GM21619 (cell line): ENCODE measurements at regions not wholly inside any gene's neighbourhood (a gene's known extent, or its start where the extent isn't known, plus 50 kb on each side); places are given as distances from the start of the nearest gene placed in this dataset.
"Not testable (repeated sequence)": the region's sequence is repeated elsewhere in the genome, so short reads cannot be mapped to it uniquely, and the experiment has no call there.

Experiments used
- ATAC-seq: cut with Tn5 transposase; IDR thresholded peaks from one replicate; pipeline ENCODE4 v1.9.1; 2021; ENCODE audit not compliant: unreplicated experiment

DNA sequence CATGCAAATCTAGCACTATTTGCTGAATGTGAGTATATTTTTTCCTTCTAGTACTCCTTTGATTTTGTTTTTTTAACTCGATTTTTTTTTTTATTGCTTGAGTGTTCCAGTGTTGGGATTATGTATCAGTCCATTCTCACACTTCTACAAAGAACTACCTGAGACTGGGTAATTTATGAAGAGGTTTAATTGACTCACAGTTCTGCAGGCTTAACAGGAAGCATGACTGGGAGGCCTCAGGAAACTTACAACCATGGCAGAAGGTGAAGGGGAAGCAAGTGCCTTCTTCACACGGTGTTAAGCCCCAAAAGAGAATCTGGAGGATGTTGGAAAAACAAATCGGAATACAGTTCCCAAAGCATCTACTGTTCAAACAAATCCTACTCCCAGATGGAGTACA, 69.1 kb downstream of the ZNF518B start:
- not testable (repeated sequence) for ATAC-seq

DNA sequence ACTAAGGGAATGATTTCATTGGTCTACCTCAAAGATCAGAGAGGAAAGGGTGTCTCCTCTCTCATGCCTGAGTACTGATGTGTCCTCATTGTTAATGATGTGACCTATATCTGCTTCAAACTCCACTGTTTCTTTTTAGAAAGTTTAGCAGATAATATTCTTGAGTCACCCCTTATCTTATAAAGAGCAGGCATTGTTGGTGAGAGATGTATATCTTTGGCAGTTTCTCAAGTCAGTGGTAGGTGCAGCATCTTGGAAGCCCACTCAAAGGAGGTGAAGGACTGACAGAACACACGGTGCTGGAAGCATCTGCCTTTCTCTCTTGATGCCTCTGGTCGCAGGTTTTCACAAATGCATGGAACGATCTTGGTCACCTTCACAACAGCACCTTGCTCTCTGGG, 71.2 kb downstream of the ZNF518B start:
- no peak for ATAC-seq

GRCh38 chr4:10384974-10385373, 72.3 kb downstream of the ZNF518B start:
- ATAC-seq = no peak

DNA sequence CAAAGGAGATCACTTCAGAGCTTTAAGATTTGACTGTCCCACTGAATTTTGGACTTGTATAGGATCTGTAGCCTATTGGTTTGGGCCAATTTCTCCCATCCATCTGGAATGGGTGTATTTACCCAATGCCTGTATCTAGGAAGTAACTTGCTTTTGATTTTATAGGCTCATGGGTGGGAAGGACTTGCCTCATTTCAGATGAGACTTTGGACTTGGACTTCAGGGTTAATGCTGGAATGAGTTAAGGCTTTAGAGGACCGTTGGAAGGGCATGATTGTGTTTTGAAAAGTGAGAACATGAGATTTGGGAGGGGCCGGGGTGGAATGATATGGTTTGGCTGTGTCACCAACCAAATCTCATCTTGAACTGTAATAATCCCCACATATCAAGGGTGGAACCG, 73.8 kb downstream of the ZNF518B start:
- ATAC-seq = no peak

DNA sequence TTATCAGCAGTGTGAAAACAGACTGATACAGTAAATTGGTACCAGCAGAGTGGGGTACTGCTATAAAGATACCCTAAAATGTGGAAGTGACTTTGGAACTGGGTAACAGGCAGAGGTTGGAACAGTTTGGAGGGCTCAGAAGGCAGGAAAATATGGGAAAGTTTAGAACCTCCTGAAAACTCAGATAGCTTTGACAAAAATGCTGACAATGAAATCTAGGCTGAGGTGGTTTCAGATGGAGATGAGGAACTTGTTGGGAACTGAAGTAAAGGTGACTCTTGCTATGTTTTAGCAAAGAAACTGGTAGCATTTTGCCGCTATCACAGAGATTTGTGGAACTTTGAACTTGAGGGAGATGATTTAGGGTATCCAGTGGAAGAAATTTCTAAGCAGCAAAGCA, 75.1 kb downstream of the ZNF518B start:
- ATAC-seq = not testable (repeated sequence)

GRCh38 chr4:10381146-10381545, 76.1 kb downstream of the ZNF518B start:
- ATAC-seq = no peak

DNA sequence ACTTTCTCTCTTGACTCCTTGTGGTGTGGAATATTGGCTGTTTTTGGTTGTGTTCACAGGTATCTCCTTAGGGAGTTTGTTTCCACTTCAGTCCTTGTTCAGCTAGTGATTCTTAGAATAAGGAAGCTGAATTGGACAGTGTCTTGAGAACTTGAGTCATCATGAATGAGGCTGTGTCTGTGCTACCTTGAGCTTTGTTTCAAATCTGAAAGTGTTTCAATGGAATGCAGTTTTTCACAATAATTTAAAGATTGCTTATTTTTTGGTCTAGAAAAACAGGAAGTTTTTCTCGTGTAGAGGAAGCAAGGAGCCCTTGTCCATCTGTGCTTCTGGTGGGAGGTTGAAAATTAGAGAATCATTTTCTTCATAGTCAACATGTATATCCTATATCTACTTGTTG, 76.5 kb downstream of the ZNF518B start:
- ATAC-seq = no peak

DNA sequence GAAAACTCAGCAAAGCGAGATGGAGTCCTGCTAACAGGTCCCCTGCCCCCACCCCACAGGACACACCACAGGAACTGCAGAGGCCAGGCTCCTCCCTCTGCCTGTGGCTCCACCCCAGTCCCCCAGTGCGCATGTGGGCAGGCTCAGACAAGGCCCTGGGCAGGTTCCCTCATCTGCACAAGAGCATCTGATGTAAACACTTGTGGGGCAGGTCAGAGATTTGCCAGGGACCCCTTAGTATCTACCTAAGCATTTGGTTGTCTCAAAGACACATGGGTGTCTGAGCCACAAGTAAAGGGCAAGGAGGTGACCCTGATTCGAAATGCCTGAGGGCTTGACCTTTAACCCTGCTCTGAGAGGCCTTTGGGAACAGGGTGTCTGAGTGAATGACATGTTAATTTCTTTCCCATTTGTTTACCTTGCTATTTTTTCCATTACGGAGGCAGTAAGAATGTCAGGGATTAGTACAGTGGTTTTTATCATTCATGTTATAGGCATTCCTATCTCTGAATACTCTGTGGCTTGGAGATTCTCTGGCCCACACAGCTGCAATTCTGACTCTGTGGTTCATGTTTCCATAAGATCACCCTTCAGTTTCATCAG, 85.3 kb downstream of the ZNF518B start:
- no peak for ATAC-seq

DNA sequence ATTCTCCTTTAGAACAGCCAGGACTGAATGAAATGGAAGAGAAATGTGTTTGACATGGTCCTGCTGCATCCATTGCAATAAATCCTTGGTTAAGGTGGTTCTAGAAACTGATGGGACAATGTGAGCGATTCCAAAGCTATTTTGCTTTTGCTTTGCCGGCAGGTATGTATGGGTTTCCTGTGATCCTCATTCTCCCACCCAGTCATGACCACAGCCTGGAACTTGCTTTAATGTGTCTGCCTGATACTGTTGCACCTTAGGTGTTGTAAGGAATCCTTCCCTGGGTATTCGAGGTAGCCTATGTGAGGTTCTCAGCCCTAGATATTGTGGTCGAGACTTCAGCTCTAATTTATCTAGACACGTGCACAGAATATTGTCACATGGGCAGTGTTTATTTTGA, 86.1 kb downstream of the ZNF518B start:
- ATAC-seq = no peak

DNA sequence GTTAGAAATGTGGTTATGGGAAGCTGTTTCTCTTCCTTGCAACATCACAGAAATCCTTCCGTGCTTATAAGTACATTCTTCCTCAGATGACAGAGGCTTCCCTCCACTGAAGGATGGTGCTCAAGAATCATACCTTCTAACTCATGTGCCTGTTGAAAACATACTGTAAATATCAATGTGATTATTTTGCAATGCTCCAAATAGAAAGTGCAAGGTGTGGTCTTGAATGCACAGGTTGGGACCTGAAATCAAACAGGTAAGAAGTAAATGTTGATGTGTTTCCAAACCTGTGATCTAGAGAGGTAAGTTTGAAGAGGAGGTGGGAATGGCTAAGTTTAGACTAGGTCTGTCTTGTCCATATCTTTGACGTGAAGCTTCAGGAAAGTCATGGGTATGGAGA, 87.7 kb downstream of the ZNF518B start:
- no peak for ATAC-seq

DNA sequence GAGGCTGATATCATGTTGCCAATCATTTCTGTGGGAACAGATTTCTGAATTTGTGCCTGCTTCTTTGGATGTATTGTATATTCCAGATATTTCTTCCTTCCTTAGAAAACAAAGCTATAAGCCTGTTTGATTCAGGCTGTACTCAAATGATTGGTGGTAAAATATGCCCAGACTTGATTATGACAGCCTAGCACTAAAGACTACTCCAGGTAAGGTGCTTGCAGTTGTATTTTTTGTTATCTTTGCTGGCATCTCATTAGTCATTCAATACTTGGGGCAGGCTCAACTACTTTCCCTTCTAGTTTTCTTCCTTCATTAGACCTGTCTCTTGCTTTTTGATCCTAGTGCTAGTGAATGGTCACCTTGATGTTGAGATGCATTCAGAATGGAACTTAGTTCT, 90.6 kb downstream of the ZNF518B start:
- ATAC-seq = no peak

- no peak for ATAC-seq
Measured at GRCh38 chr4:10364194-10364593, 93.0 kb downstream of the ZNF518B start.

DNA sequence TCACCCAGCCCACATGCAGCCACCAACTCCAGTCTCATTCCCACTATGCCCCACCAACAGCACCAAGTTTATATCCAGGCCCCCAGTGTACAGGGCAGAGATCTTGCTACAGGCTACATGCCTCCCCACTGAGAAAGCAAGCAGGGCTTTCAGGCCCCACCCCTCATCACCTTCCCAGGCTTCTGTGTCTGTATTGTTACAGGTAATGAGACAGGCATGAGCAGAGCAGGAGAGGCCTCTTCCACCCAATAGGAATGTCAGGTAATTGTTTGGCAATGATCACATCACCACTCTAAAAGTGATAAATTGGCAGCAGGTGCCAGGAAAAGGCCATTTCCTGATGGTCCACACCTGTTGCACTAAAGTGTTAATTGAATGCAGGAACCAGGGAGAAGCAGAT, 102.5 kb downstream of the ZNF518B start:
- no peak for ATAC-seq

DNA sequence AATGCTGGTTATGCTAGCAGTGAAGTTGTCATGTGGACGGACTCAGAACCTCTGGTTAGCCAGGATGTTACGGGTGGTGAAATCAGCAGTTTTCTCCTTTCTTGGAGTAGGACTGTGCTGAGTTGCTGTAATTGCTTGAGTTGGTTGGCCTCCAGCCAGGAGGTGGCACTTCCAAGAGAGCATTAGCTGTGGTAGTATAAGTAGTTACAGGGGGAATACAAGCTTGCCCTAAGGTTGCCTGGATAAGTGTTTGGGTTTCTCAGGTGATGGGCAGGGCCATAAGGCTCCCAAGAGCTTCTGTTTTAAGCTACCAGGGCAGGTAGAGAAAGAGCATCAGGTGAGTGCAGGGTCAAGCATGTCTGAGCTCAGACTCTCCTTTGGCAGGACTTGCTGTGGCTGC, 103.0 kb downstream of the ZNF518B start:
- no peak for ATAC-seq

GRCh38 chr4:10353110-10353509, 104.1 kb downstream of the ZNF518B start:
- ATAC-seq = no peak

- ATAC-seq = no peak
Measured at GRCh38 chr4:10348241-10348640, 109.0 kb downstream of the ZNF518B start.

GRCh38 chr4:10347815-10348214, 109.4 kb downstream of the ZNF518B start:
- ATAC-seq = no peak

DNA sequence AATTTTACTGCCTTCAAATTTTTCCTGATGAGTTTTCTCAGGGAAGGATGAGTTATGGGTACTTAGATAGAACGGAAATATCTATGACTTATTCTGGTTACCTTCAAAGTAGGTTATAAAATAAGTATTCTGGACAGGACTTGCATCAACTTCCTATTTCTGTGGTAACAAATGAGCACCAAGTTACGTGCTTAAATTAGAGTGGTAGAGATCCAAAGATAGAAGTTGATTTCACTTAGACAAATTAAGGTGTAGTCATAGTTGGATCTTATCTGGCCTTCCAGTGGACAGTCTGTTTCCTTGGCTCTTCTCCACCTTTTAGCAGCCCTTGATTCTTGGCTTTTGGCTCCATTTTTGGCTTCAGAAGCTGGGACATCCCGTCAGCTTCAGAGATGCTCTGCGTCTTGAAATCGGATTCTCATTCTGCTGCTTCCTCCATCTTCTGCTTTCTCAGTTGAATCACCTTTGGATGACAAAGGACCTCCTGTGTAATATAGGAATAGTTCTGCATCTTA, 109.9 kb downstream of the ZNF518B start:
- ATAC-seq = no peak

DNA sequence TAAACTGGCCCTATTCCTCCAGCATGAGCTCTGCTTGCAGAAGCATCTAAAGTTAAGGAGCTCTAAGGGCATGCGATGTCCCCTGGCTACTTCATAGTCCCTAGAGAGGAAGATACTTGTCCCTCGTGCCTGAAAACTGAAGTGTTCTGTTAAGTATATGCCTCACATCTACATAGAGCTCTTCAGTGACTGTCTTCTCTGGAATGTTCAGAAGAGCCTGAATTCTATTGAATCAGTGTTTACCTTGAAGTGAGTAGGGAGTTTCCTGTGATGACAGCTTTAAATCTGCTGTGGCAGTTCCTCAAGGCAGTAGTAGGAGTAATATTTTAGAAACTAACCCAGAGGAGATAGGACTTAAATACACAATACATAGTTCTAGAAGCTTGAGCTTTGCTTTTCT, 111.2 kb downstream of the ZNF518B start:
- ATAC-seq = no peak

GRCh38 chr4:10345381-10345784, 111.8 kb downstream of the ZNF518B start:
- ATAC-seq = no peak

GRCh38 chr4:10344824-10345223, 112.4 kb downstream of the ZNF518B start:
- ATAC-seq = no peak

GRCh38 chr4:10343656-10344055, 113.6 kb downstream of the ZNF518B start:
- ATAC-seq = no peak

- ATAC-seq = no peak
Measured at GRCh38 chr4:10342866-10343265, 114.4 kb downstream of the ZNF518B start.
